ENCODE measurements at regions not wholly inside any gene's neighbourhood (a gene's known extent, or its start where the extent isn't known, plus 50 kb on each side); places are given as distances from the start of the nearest gene placed in this dataset.

DNA sequence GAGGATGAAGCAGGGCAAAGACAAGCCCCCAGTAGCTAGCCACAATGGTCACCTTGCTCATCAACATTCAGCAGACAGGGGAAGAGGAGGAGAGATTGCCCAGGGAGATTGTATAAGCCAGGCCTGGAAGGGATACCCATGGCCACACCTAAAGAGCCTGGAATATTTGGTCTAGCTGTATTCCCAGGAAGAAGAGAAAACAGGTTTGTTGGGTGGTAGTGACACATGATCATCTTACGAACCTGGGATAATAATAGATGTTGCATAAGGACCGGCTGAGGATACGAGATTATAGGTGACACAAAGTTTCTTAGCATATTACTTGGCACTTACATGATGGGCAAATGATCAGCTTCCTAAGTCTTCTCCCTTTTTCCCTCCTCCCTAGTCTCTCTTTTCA lies 95.9 kb downstream of the HHIPL2 start:
- H3K79me2 ChIP-seq (ENCODE audit: insufficient read depth, low read length) = no peaks in the 10 kb centered on the region
- ATAC-seq (ENCODE audit: insufficient read depth, low read depth) = no peak
- no peak for TF ChIP-seq EZH2 (IDR thresholded peaks at IDR 0.05; ENCODE audit: borderline replicate concordance, low read depth, low read length, severe bottlenecking)
- TF ChIP-seq, protein P1, sequence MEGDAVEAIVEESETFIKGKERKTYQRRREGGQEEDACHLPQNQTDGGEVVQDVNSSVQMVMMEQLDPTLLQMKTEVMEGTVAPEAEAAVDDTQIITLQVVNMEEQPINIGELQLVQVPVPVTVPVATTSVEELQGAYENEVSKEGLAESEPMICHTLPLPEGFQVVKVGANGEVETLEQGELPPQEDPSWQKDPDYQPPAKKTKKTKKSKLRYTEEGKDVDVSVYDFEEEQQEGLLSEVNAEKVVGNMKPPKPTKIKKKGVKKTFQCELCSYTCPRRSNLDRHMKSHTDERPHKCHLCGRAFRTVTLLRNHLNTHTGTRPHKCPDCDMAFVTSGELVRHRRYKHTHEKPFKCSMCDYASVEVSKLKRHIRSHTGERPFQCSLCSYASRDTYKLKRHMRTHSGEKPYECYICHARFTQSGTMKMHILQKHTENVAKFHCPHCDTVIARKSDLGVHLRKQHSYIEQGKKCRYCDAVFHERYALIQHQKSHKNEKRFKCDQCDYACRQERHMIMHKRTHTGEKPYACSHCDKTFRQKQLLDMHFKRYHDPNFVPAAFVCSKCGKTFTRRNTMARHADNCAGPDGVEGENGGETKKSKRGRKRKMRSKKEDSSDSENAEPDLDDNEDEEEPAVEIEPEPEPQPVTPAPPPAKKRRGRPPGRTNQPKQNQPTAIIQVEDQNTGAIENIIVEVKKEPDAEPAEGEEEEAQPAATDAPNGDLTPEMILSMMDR (IDR thresholded peaks at IDR 0.05; ENCODE audit: borderline replicate concordance, extremely low read depth, low read length, poor library complexity, severe bottlenecking) = no peak
- no peaks in the 10 kb centered on the region for H4K20me1 ChIP-seq (ENCODE audit: insufficient read depth, low read length)
- no peak for DNase-seq
- no peaks in the 10 kb centered on the region for H3K36me3 ChIP-seq (ENCODE audit: insufficient read depth, low read length)
- no peak overlapping the region for H2AFZ ChIP-seq (ENCODE audit: low read depth, low read length)
- no peak overlapping the region for H3K27ac ChIP-seq (ENCODE audit: low read length)
- peaks cover 7% of the 10 kb centered on the region for H3K9me3 ChIP-seq (ENCODE audit: insufficient read depth, low read length, severe bottlenecking)
- no peak overlapping the region for H3K4me3 ChIP-seq (ENCODE audit: low read depth in 1 of 2, low read length in 2 of 2)
- H3K4me1 ChIP-seq (ENCODE audit: insufficient read depth, low read length) = peaks cover 4% of the 10 kb centered on the region; the same call in 1 of the 2 replicates
- no peak overlapping the region for H3K9ac ChIP-seq (ENCODE audit: low read depth, low read length)
- H3K27me3 ChIP-seq (ENCODE audit: insufficient read depth, low read length, poor library complexity) = peaks cover 2% of the 10 kb centered on the region
- no peak overlapping the region for H3K4me2 ChIP-seq (ENCODE audit: insufficient read depth, low read length)

DNA sequence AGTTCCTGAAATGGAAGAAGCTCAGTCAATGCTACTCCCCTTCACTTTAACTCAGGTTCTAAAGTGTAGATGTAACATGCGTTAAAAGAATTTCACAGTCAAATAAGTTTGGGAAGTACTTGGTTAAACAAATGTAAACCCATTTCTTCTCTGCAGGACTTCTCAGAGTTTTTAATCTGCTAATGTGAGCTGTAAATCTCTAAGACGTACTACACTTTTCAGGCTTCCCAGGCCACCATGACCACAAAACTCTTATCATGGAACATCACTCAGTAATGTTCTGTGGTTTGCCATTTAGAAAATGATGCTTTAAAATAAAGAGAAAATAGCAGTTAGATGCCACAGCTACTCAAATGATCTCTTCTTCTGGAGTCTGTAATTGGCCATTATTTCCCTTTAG lies 104.3 kb downstream of the HHIPL2 start:
- H4K20me1 ChIP-seq (ENCODE audit: insufficient read depth, low read length) = no peaks in the 10 kb centered on the region
- no peak overlapping the region for H3K9ac ChIP-seq (ENCODE audit: low read depth, low read length)
- no peak overlapping the region for H3K27ac ChIP-seq (ENCODE audit: low read length)
- ATAC-seq (ENCODE audit: insufficient read depth, low read depth) = no peak
- H3K4me2 ChIP-seq (ENCODE audit: insufficient read depth, low read length) = no peak overlapping the region
- TF ChIP-seq, protein P1 (IDR thresholded peaks at IDR 0.05; ENCODE audit: borderline replicate concordance, extremely low read depth, low read length, poor library complexity, severe bottlenecking) = no peak
- no peak for TF ChIP-seq EZH2 (IDR thresholded peaks at IDR 0.05; ENCODE audit: borderline replicate concordance, low read depth, low read length, severe bottlenecking)
- no peak overlapping the region for H2AFZ ChIP-seq (ENCODE audit: low read depth, low read length)
- no peaks in the 10 kb centered on the region for H3K9me3 ChIP-seq (ENCODE audit: insufficient read depth, low read length, severe bottlenecking)
- no peak overlapping the region for H3K4me3 ChIP-seq (ENCODE audit: low read depth in 1 of 2, low read length in 2 of 2)
- no peak for DNase-seq
- H3K27me3 ChIP-seq (ENCODE audit: insufficient read depth, low read length, poor library complexity) = no peaks in the 10 kb centered on the region
- no peaks in the 10 kb centered on the region for H3K79me2 ChIP-seq (ENCODE audit: insufficient read depth, low read length)
- H3K36me3 ChIP-seq (ENCODE audit: insufficient read depth, low read length) = no peaks in the 10 kb centered on the region
- no peaks in the 10 kb centered on the region for H3K4me1 ChIP-seq (ENCODE audit: insufficient read depth, low read length)

DNA sequence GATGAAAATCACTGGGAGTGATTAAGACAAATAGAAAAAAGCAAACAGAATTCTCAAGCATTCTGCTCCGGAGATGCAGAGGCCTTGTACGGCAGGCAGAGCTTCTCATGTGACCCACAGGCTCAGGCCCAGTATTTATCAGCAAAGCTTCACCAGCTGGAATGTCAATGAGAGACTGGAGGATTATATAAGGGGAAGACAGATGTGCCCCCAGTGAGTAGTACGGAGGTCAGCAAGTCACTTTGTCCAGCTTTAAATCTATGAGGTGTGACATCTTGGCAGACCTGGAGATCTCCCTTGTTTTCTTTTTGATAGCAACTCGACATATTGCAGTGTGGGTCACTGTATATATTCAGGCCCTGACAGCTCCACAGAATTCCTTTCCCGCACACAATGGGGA lies 106.8 kb downstream of the HHIPL2 start:
- H3K27me3 ChIP-seq (ENCODE audit: insufficient read depth, low read length, poor library complexity) = no peaks in the 10 kb centered on the region
- H3K79me2 ChIP-seq (ENCODE audit: insufficient read depth, low read length) = no peaks in the 10 kb centered on the region
- ATAC-seq (ENCODE audit: insufficient read depth, low read depth) = no peak
- no peaks in the 10 kb centered on the region for H3K36me3 ChIP-seq (ENCODE audit: insufficient read depth, low read length)
- no peak overlapping the region for H2AFZ ChIP-seq (ENCODE audit: low read depth, low read length)
- H3K4me1 ChIP-seq (ENCODE audit: insufficient read depth, low read length) = no peaks in the 10 kb centered on the region
- DNase-seq = no peak
- TF ChIP-seq, protein P1 (IDR thresholded peaks at IDR 0.05; ENCODE audit: borderline replicate concordance, extremely low read depth, low read length, poor library complexity, severe bottlenecking) = no peak
- H3K9ac ChIP-seq (ENCODE audit: low read depth, low read length) = no peak overlapping the region
- no peaks in the 10 kb centered on the region for H3K9me3 ChIP-seq (ENCODE audit: insufficient read depth, low read length, severe bottlenecking)
- H3K4me2 ChIP-seq (ENCODE audit: insufficient read depth, low read length) = no peak overlapping the region
- H3K4me3 ChIP-seq (ENCODE audit: low read depth in 1 of 2, low read length in 2 of 2) = no peak overlapping the region
- no peak overlapping the region for H3K27ac ChIP-seq (ENCODE audit: low read length)
- H4K20me1 ChIP-seq (ENCODE audit: insufficient read depth, low read length) = no peaks in the 10 kb centered on the region

GRCh38 chr1:222424826-222425225 lies 123.1 kb downstream of the HHIPL2 start:
- Histone ChIP-seq H3K4me2 (ENCODE audit: insufficient read depth, low read length) (no peak overlapping the region), H3K27me3 (ENCODE audit: insufficient read depth, low read length, poor library complexity) (no peaks in the 10 kb centered on the region), H3K4me1 (ENCODE audit: insufficient read depth, low read length) (no peaks in the 10 kb centered on the region), H3K79me2 (ENCODE audit: insufficient read depth, low read length) (no peaks in the 10 kb centered on the region), H3K27ac (ENCODE audit: low read length) (no peak overlapping the region), H4K20me1 (ENCODE audit: insufficient read depth, low read length) (no peaks in the 10 kb centered on the region), H3K9me3 (ENCODE audit: insufficient read depth, low read length, severe bottlenecking) (no peaks in the 10 kb centered on the region), H3K4me3 (ENCODE audit: low read depth in 1 of 2, low read length in 2 of 2) (no peak overlapping the region), H2AFZ (ENCODE audit: low read depth, low read length) (no peak overlapping the region), H3K9ac (ENCODE audit: low read depth, low read length) (no peak overlapping the region), H3K36me3 (ENCODE audit: insufficient read depth, low read length) (no peaks in the 10 kb centered on the region)
- ATAC-seq (ENCODE audit: insufficient read depth, low read depth) (no peak), DNase-seq (no peak)
- TF ChIP-seq, protein P1 (IDR thresholded peaks at IDR 0.05; ENCODE audit: borderline replicate concordance, extremely low read depth, low read length, poor library complexity, severe bottlenecking) = no peak
- no peak for TF ChIP-seq EZH2 (IDR thresholded peaks at IDR 0.05; ENCODE audit: borderline replicate concordance, low read depth, low read length, severe bottlenecking)

All from DND-41 (cell line).